Central memory CD8-positive, alpha-beta T cell (primary cell): ENCODE measurements at regions not wholly inside any gene's neighbourhood (a gene's known extent, or its start where the extent isn't known, plus 50 kb on each side); places are given as distances from the start of the nearest gene placed in this dataset.
"Not testable (repeated sequence)": the region's sequence is repeated elsewhere in the genome, so short reads cannot be mapped to it uniquely, and the experiment has no call there.

Source experiments
- ATAC-seq: fragments of 150-1000 bp; cut with Tn5 transposase; replicated peaks from 2 replicates; pipeline ENCODE4 v1.10.0; 2022; ENCODE audit warnings: mild to moderate bottlenecking, moderate FRiP score, moderate number of reproducible peaks; ENCODE audit not compliant: poor library complexity, severe bottlenecking; ENCODE audit errors: extremely low read depth
- DNase-seq, 2 donors: peaks; one replicate each; pipeline ENCODE4 v3.0.0; 2021; ENCODE audit warnings: low spot score in 2 of 2
- H3K27ac Mint-ChIP-seq: one replicate; pipeline ENCODE4 v1.8.0; 2022; ENCODE audit warnings: low read depth, mild to moderate bottlenecking, moderate library complexity, mixed read lengths
- H3K27me3 Mint-ChIP-seq: one replicate; pipeline ENCODE4 v1.8.0; 2022; ENCODE audit warnings: mixed read lengths
- H3K36me3 Mint-ChIP-seq: one replicate; pipeline ENCODE4 v1.8.0; 2022; ENCODE audit warnings: mild to moderate bottlenecking, moderate library complexity, mixed read lengths; ENCODE audit not compliant: insufficient read depth
- H3K4me1 Mint-ChIP-seq: one replicate; pipeline ENCODE4 v1.8.0; 2022; ENCODE audit warnings: mixed read lengths
- H3K4me3 Mint-ChIP-seq: one replicate; pipeline ENCODE4 v1.8.0; 2022; ENCODE audit warnings: mild to moderate bottlenecking, moderate library complexity, mixed read lengths
- H3K9me3 Mint-ChIP-seq: one replicate; pipeline ENCODE4 v1.8.0; 2022; ENCODE audit warnings: mixed read lengths

GRCh38 chr16:52705122-52705521 lies 158.2 kb upstream of the TOX3 start:
- no peaks in the 10 kb centered on the region for H3K36me3 Mint-ChIP-seq
- no peaks in the 10 kb centered on the region for H3K27me3 Mint-ChIP-seq

GRCh38 chr16:52697971-52698370 lies 151.0 kb upstream of the TOX3 start:
- no peak for DNase-seq
- no peak for ATAC-seq
- H3K9me3 Mint-ChIP-seq: peaks cover 14% of the 10 kb centered on the region

More at GRCh38 chr16:52705122-52705521, 158.2 kb upstream of the TOX3 start:
- peaks cover 4% of the 10 kb centered on the region for H3K9me3 Mint-ChIP-seq
- ATAC-seq: no peak
- DNase-seq: no peak
- no peaks in the 10 kb centered on the region for H3K4me1 Mint-ChIP-seq
- no peak overlapping the region for H3K4me3 Mint-ChIP-seq
- H3K27ac Mint-ChIP-seq: no peak overlapping the region

GRCh38 chr16:52696126-52696525 lies 149.2 kb upstream of the TOX3 start:
- Mint-ChIP-seq H3K4me3 (no peak overlapping the region), H3K27ac (no peak overlapping the region), H3K4me1 (no peaks in the 10 kb centered on the region), H3K27me3 (no peaks in the 10 kb centered on the region), H3K9me3 (peaks cover 19% of the 10 kb centered on the region), H3K36me3 (no peaks in the 10 kb centered on the region)
- no peak for DNase-seq
- no peak for ATAC-seq

More at GRCh38 chr16:52697971-52698370, 151.0 kb upstream of the TOX3 start:
- no peaks in the 10 kb centered on the region for H3K4me1 Mint-ChIP-seq
- H3K36me3 Mint-ChIP-seq: no peaks in the 10 kb centered on the region
- H3K4me3 Mint-ChIP-seq: no peak overlapping the region
- no peak overlapping the region for H3K27ac Mint-ChIP-seq
- no peaks in the 10 kb centered on the region for H3K27me3 Mint-ChIP-seq

- DNase-seq (no peak), ATAC-seq (no peak)
- H3K4me1 Mint-ChIP-seq: no peaks in the 10 kb centered on the region
- H3K27ac Mint-ChIP-seq: no peak overlapping the region
- H3K36me3 Mint-ChIP-seq: no peaks in the 10 kb centered on the region
- no peaks in the 10 kb centered on the region for H3K27me3 Mint-ChIP-seq
- H3K9me3 Mint-ChIP-seq: peaks cover 25% of the 10 kb centered on the region
- H3K4me3 Mint-ChIP-seq: no peak overlapping the region
Measured at GRCh38 chr16:52690468-52690867, 143.5 kb upstream of the TOX3 start.

DNA sequence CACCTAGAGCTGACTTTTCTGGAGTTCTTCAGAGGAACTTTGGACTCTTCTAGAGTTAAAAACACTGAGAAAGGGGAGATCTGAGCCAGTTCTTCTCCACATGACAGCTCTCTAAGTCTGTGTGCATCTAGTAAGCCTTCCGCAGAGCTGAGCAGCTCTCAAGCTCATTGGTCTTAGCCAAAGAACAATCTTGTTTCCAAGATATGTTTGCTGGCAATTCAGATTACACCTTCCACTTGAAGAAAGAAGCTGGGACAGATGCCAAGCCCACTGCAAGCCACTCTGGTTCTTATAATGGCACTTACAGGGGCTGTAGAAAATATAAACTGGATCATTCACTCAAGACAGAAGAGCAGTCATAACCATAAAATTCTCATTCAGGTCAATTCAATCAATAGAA lies 134.1 kb upstream of the TOX3 start:
- H3K27ac Mint-ChIP-seq: no peak overlapping the region
- H3K4me3 Mint-ChIP-seq: no peak overlapping the region
- peaks cover 21% of the 10 kb centered on the region for H3K9me3 Mint-ChIP-seq
- no peak for DNase-seq
- H3K36me3 Mint-ChIP-seq: peaks cover 2% of the 10 kb centered on the region
- no peaks in the 10 kb centered on the region for H3K4me1 Mint-ChIP-seq
- H3K27me3 Mint-ChIP-seq: no peaks in the 10 kb centered on the region
- ATAC-seq: no peak

DNA sequence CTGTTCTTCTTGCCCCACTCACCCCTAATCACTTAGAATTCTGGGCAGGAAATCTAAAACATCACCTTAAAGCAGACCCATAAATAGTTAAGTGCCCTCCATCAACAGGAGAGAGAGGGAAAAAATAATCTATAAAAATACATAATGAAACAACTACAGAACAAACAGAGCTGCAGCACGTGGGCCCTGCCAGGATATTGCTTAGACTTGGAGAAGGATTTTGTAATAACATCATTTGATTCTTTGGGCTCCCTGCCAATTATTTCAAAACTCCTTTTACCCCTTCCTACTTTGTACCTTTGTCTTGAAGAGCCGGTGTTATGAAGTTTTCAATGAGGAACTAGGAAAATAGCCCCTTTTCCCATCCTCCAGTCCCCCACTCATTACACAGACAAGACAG lies 130.6 kb upstream of the TOX3 start:
- ATAC-seq (no peak), DNase-seq (no peak)
- peaks cover 13% of the 10 kb centered on the region for H3K9me3 Mint-ChIP-seq
- H3K27me3 Mint-ChIP-seq: no peaks in the 10 kb centered on the region
- H3K4me1 Mint-ChIP-seq: no peaks in the 10 kb centered on the region
- H3K27ac Mint-ChIP-seq: no peak overlapping the region
- no peak overlapping the region for H3K4me3 Mint-ChIP-seq
- H3K36me3 Mint-ChIP-seq: no peaks in the 10 kb centered on the region

GRCh38 chr16:52676959-52677358 lies 130.0 kb upstream of the TOX3 start:
- Mint-ChIP-seq H3K4me3 (no peak overlapping the region), H3K36me3 (no peaks in the 10 kb centered on the region), H3K4me1 (no peaks in the 10 kb centered on the region), H3K27me3 (no peaks in the 10 kb centered on the region), H3K9me3 (peaks cover 13% of the 10 kb centered on the region), H3K27ac (no peak overlapping the region)
- ATAC-seq (no peak), DNase-seq (no peak)

GRCh38 chr16:52671590-52671989 lies 124.6 kb upstream of the TOX3 start:
- Mint-ChIP-seq H3K36me3 (no peaks in the 10 kb centered on the region), H3K4me3 (no peak overlapping the region), H3K9me3 (peaks cover 13% of the 10 kb centered on the region), H3K27ac (no peak overlapping the region), H3K4me1 (no peaks in the 10 kb centered on the region), H3K27me3 (no peaks in the 10 kb centered on the region)
- DNase-seq (no peak), ATAC-seq (no peak)

DNA sequence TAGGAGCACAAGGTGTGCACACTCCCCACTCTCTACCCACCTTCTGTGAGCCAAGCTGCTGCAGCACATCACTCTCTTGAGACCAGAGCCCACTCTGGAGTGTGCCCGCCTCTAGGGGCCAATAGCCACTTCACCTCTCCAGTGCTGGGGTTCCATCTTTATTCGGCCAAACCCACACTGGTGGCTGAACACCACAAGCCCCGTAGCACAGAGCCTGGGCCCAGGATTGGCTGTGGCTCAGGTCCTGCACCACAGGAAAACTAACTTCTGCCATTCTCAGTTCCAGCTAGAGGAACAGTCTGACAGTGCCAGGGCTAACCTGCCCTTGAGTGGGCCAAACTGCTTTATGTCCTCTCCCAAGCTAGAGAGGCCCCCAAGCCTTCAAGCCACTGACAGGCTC lies 111.0 kb upstream of the TOX3 start:
- Mint-ChIP-seq H3K27me3 (peaks cover 7% of the 10 kb centered on the region), H3K4me3 (no peak overlapping the region), H3K36me3 (no peaks in the 10 kb centered on the region), H3K9me3 (peaks cover 31% of the 10 kb centered on the region), H3K27ac (no peak overlapping the region), H3K4me1 (no peaks in the 10 kb centered on the region)
- no peak for DNase-seq
- ATAC-seq: no peak

DNA sequence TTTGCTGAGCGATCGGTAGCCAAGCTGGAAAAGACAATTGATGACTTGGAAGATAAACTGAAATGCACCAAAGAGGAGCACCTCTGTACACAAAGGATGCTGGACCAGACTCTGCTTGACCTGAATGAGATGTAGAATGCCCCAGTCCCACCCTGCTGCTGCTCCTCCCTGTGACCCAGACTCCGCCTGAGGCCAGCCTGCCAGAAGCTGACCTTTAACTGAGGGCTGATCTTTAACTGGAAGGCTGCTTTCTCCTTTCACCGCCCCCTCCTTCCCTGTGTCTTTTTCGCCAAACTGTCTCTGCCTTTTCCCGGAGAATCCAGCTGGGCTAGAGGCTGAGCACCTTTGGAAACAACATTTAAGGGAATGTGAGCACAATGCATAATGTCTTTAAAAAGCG lies 109.0 kb upstream of the TOX3 start:
- not testable (repeated sequence) for H3K36me3 Mint-ChIP-seq, H3K4me3 Mint-ChIP-seq, ATAC-seq, H3K27ac Mint-ChIP-seq, H3K4me1 Mint-ChIP-seq, H3K27me3 Mint-ChIP-seq, DNase-seq
- peaks cover 30% of the 10 kb centered on the region for H3K9me3 Mint-ChIP-seq

GRCh38 chr16:52655156-52655555 lies 108.2 kb upstream of the TOX3 start:
- not testable (repeated sequence) for H3K27ac Mint-ChIP-seq, H3K4me1 Mint-ChIP-seq, H3K27me3 Mint-ChIP-seq, H3K4me3 Mint-ChIP-seq, ATAC-seq, DNase-seq, H3K36me3 Mint-ChIP-seq
- peaks cover 24% of the 10 kb centered on the region for H3K9me3 Mint-ChIP-seq

DNA sequence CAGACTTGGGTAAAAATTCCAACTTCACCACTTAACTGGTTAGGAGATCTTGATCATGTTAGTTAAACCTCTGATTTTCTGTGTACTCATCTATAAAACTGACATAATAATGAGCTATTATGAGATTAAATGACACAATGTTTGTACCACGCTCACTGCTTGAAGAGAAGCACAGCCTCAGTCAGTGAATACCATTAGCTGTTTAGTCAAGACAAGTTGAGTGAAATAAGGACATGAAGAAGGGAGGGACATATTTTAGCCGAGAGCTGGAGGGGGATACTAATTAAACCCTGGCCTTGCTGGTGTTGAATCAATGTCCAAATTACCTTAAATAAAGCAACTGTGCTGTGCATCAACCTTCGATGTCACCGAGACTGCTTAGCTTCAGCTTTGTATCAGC lies 105.1 kb upstream of the TOX3 start:
- peaks cover 13% of the 10 kb centered on the region for H3K9me3 Mint-ChIP-seq
- H3K27me3 Mint-ChIP-seq: peaks cover 7% of the 10 kb centered on the region
- no peak overlapping the region for H3K4me3 Mint-ChIP-seq
- DNase-seq: no peak
- no peaks in the 10 kb centered on the region for H3K4me1 Mint-ChIP-seq
- no peak for ATAC-seq
- H3K27ac Mint-ChIP-seq: no peak overlapping the region
- H3K36me3 Mint-ChIP-seq: no peaks in the 10 kb centered on the region

DNA sequence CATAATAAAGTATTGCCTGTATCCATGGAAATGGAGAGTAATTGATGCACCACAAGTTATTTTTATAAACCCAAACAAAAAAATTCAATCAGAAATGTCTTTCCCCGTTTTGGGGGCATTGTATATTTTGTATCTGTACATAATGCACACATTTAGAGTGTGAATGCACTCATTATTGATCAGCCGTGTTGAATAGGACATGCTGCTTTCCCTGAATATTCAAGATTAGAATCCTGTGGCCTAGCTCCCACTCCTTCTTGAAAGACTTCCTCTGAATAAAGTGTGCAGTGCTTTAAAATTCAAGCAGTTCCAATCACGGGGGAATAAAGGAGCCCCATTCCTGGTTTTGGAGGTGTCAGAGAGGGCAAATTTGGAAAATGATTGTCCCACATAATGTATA lies 103.8 kb upstream of the TOX3 start:
- Mint-ChIP-seq H3K27ac (no peak overlapping the region), H3K27me3 (peaks cover 7% of the 10 kb centered on the region), H3K36me3 (no peaks in the 10 kb centered on the region), H3K9me3 (peaks cover 13% of the 10 kb centered on the region), H3K4me3 (no peak overlapping the region), H3K4me1 (no peaks in the 10 kb centered on the region)
- no peak for DNase-seq
- no peak for ATAC-seq

DNA sequence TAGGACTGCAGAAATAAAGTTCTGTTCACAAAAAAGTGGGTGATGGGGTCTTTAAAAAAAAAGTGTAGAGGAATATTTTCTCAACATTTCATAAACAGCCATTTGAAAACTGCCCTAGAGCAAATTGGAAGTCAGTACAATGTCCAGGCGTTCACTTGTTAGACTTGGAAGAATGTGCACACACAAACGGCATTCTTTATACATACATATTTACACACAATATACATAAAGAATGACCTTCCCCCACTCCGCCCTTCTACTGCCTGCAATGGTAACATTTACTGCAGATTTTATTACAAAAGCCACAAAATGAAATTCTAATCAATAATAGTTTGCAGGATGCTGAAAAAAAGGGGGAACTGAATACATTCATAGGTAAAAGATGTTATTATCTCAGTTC lies 103.4 kb upstream of the TOX3 start:
- ATAC-seq (no peak), DNase-seq (no peak)
- H3K4me3 Mint-ChIP-seq: no peak overlapping the region
- H3K4me1 Mint-ChIP-seq: no peaks in the 10 kb centered on the region
- peaks cover 5% of the 10 kb centered on the region for H3K27me3 Mint-ChIP-seq
- peaks cover 9% of the 10 kb centered on the region for H3K9me3 Mint-ChIP-seq
- H3K36me3 Mint-ChIP-seq: no peaks in the 10 kb centered on the region
- H3K27ac Mint-ChIP-seq: no peak overlapping the region
